ENCODE measurements at regions not wholly inside any gene's neighbourhood (a gene's known extent, or its start where the extent isn't known, plus 50 kb on each side); places are given as distances from the start of the nearest gene placed in this dataset.

DNA sequence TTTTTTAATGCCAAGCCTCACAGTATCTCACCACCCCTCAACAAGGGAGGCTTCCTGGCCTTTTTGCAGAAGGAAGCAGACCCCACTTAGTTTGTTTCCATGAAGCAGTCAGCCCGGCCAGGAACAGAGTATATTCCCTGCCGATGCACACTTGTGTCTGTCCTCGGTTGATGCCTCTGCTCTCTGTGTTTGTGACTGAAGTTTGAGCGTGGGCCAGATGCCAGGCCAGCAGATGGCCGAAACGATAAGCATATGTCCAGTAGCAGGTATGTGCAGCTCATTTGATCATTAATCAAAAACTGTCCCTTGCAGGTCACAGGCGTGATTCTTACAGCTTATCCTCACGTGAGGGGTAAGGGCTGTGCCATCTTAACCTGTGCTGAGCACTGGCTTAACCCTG, 144.0 kb downstream of the IRS2 start:
- no peak for FAIRE-seq

- no peak for FAIRE-seq
Observed at GRCh38 chr13:109636736-109637135, 149.6 kb downstream of the IRS2 start.

DNA sequence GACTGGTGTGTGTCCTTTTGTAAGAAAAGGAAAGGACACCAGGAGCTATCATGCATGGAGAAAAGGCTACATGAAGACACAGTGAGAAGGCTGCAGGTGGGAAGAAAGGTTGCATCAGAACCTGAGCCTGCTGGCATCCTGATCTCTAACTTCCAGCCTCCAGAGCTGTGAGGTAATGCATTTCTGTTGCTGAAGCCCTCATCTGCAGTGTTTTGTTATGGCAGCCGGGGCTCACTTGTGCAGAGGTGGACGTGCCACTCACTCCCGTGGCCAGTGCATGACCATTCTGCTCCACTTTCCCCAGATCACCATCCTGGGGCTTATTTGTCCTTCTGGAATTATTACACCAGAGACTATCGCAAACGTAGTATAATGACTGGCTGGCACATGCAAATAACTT, 155.3 kb downstream of the IRS2 start:
- FAIRE-seq, result no peak

DNA sequence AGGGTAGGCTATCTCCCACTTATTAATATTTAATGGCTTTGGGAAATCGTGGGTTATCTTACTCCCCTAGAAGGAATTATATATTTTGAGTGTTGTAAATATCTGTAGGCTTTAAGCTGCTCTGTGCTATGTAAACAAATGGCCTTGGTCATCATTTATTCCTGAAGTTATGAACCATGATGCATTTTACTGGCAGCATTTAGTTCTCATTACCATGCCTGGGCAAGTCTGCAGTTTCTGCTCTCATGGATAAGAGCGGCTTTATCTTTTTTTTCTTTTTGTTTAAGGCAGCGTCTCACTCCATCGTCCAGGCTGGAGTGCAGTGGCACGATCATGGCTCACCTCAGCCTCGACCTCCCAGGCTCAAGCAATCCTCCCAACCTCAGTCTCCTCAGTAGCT, 156.1 kb downstream of the IRS2 start:
- FAIRE-seq, result no peak

DNA sequence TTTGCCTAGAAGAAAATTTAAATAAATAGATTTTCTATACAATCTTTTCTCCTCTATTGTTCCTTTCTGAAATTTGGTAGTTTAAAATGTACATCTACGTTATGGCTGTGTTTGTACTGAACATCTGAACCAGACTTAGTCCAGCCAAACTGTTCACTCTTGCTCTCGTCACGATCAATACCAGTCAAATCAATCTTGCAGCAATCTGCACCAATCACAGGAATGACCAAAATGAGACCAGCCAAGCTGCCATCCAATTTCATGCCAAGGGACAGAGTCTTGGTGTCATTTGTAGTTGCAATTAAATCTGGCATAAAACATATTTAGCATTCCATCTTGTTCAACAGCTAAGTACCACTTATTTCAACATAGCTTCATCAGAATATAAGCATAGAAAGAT, 156.6 kb downstream of the IRS2 start:
- no peak for FAIRE-seq

GRCh38 chr13:109628251-109628699, 158.1 kb downstream of the IRS2 start:
- no peak for FAIRE-seq

DNA sequence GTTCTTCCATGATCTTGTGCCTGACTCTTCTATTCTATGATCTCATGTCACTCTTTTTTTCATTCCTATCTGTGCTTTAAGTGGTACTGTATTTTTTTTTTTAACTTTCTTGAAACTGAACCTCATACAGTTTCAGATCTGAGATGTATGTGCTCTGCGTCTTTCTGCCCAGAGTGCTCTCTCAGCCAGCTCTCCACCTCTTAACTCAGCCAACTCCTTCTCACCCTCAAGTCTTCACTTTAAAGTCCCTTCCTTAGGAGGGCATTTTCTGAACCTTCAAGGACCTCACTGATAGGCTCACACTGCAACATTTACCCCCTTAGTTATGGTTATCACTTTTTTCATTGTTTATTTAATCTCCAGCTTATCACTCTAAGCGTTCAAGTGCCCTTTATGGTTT, 158.7 kb downstream of the IRS2 start:
- FAIRE-seq, result no peak

DNA sequence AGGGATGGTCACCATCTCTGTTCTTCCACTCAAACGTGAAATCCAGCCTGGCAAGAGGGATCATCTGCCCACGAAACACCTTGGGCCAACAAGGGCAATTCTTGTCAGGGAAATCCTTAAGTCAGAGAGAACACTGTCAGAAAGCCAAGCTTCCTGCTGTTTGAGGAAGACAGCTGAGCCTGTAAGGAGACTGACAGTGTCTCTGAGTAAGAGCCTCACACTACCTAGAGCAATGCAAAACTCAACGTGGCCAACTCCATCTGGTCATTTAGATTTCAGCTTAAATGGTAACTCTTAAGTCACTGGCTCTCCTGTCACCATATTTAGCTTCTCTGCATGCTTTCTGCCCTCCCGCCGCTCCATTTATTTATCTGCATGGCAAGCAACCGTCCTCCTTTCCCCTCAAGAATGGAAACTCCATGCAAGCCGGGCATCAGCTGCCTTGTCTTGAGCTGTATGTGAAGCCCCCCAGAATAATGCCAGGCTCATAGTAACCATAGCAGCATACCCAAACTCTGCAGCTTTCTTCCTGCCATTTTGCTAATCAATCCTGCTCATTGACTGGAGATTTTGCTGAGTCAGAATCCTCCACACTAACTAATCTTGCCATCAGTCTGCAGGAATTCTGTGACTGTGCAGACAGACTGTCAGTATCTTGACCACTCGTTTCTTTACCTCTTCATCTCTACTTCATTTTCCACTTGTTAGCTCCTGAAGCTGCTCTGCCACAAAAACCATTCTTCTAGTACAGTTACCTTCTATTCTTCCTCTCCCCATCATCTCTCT, 159.8 kb downstream of the IRS2 start:
- FAIRE-seq, result no peak

DNA sequence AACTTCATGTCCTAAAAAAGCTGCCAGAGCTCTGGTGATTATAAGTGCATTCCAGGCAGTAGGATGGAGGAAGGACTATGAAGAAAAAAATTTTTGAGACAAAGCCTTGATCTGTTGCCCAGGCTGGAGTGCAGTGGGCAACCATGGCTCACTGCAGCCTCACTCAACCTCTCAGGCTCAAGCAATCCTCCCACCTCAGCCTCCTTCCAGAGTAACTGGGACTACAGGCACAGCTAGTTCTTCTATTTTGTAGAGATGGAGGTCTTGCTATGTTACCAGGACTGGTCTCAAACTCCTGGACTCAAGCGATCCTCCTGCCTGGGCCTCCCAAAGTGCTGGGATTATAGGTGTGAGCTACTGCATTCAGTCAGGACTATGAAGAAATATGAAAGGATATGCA, 161.2 kb downstream of the IRS2 start:
- no peak for FAIRE-seq

DNA sequence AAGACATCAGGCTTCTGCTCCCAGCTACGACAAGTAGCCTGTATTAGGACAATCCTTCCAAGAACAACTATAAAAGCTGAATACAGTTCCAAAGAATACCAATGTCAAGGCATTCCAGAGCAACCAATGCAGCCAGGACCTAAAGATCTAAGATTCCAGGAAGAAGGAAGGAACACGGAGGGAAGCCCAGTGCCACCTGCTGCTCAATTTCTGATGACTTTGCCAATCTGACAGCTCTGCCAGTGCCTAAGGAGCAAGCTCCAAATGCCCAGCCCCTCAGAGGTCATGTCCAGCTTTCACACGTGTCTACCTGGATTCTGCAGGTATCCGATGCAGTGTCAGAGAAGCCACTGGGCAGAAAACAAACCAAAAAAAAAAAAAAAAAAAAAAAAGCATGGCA, 164.4 kb downstream of the IRS2 start:
- no peak for FAIRE-seq

DNA sequence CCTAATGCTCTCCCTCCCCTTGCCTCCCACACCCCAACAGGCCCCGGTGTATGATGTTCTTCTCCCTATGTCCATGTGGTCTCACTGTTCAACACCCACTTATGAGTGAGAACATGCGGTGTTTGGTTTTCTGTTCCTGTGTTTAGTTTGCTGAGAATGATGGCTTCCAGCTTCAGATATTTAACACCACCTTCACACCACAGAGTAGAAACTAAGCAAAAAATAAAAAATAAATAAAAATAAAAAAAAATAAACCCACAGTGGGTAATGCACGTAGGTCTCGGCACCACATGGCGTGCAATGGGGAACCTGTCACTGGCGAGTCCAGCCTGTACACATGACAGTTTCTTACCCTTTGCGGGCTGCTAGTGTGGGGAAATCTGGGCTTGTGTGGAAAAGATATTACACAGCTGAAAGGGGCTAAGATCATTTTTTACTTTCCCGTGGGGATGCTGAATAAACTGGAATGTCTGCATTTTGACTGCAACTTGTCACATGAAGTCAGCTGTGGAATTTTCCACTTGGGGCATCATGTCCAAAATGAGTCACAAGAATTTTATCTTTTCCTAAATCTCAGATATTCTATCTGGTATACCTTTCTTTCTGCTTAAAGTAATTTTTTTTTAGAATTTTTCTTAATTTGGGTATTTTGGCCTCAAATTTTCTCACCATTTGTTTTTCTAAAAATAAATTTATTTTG, 170.5 kb downstream of the IRS2 start:
- no peak for FAIRE-seq

GRCh38 chr13:109611912-109612691, 174.3 kb downstream of the IRS2 start:
- no peak for FAIRE-seq

DNA sequence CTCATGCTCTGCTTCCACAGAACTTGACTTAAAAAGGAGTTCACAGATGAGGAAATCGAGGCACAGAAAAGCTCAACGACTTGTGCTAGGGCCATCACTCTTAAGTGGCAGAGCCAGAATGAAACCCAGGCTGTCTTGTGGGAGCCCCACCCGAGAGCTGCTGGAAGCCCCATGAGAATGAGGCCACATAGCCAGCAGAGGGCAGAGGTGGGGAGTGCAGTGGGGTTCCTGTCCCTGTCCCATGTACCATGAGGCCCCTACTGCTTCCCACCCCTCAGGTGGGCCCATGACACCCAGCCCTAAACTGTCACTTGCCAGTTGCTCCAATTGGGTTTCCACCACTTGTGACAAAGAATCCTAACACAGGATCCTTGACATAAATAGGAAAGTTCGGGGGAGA, 175.9 kb downstream of the IRS2 start:
- FAIRE-seq, result no peak

GRCh38 chr13:109608503-109608902, 177.9 kb downstream of the IRS2 start:
- no peak for FAIRE-seq

DNA sequence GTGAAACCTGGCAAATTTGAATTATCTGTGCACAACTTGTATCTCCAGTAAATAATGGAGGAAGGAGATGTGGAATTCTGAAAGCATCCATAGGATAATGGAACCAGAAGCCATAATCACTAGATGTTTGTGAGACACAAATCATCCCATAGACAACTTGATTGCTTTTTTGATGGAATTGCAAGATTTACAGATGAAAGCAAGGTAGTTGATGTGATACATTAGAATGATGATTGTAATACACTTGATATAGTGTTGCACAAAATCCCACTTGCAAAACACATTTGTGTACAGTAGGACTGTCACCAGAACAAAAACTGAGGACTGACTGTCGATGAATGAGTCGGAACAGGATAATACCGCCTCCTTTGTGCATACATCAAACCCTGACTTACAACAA, 178.3 kb downstream of the IRS2 start:
- no peak for FAIRE-seq

GRCh38 chr13:109606520-109606919, 179.9 kb downstream of the IRS2 start:
- FAIRE-seq, result no peak

- no peak for FAIRE-seq
Observed at GRCh38 chr13:109605846-109606245, 180.5 kb downstream of the IRS2 start.

DNA sequence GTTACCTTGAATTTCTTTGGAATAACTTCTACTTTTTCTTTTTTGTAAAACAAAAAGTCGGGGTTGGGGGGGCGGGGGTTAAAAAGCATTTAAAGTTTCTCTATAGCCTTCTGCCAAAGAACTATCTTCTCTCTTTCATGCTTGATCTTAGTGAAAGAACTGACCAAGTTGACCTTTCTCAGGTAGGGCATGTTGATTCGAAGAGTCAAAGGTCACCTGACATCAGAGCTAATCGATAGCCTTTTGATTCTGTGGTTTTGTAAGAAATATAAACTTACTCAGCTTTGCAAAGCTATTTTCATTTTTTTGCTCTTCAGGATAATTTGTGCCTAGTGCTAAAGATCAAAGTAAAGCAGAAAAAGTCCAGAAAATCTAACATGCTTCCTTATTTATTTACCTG, 181.5 kb downstream of the IRS2 start:
- no peak for FAIRE-seq

DNA sequence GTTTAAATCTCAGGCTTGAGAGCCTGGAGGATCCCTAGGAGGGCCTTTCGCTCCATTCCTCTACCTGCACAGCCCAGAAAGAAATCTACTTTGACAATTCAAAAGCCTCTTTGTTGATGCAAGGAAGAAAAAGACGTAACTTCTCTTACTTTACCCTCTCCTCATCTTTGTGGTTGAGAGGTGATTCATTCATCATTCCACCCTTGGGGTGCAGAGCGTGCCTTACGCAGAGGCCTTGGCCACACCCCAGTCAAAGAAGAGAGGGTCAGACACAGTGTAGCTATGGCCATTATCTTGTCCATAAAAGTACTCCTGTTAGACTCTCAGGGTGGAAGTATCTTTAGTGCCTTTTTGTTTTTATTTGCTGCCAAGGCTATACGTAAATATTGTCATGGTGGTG, 184.0 kb downstream of the IRS2 start:
- no peak for FAIRE-seq

- no peak for FAIRE-seq
Observed at GRCh38 chr13:109599901-109600657, 186.3 kb downstream of the IRS2 start.

DNA sequence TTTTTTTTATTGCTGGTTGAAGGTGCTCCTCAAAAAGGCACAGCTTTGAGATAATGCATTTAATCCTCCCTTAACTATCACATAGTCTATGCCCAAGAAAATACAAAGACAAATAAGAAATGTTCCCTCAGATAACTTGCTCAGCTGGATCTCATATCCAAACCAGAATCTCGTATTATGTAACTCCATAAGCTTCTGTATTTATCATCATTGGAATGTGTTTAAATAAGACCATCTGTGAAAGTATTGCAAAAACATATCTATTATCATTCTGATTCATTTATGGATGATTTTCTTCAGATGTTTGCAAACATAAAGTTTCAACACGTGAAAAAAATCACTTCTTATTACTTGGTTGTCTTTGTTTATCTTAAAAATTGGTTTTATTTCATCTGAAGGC, 190.9 kb downstream of the IRS2 start:
- FAIRE-seq, result no peak

GRCh38 chr13:109593230-109593629, 193.2 kb downstream of the IRS2 start:
- FAIRE-seq, result no peak

DNA sequence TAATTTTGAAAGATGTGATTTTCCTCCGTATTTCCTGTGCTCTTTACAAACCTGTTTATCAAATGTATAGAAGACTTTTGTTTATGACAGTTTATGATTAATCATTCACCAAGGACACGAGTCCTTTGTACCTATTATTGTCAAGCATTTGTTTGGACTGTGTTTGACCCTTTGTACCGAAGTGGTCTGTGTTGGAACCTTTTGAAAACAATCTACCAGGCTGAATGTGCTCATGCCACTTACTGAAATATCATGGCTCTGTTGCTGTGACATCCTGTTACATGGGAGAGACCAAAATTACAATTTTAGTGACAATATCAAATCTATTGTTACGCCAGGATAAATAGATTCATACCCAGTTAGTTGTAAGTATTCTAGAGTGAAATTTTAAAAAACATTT, 193.6 kb downstream of the IRS2 start:
- FAIRE-seq, result no peak

Measured in TTC549 (cell line).